SU-DHL-6 (cell line): ENCODE measurements at regions not wholly inside any gene's neighbourhood (a gene's known extent, or its start where the extent isn't known, plus 50 kb on each side); places are given as distances from the start of the nearest gene placed in this dataset.

Experiments
- H2AFZ ChIP-seq: fragments of 200-600 bp; sonication (generic); 2 replicates; pipeline ENCODE4 v1.6.1; 2014; ENCODE audit warnings: low read depth, mild to moderate bottlenecking, moderate library complexity, mixed read lengths, antibody characterized with exemption, low read length; ENCODE audit not compliant: severe bottlenecking
- H3F3A ChIP-seq: fragments of 200-600 bp; shearing (Covaris generic); 2 replicates; pipeline ENCODE4 v1.6.0; 2016; ENCODE audit warnings: antibody characterized with exemption, mild to moderate bottlenecking; ENCODE audit not compliant: insufficient read depth
- H3K27ac ChIP-seq: fragments of 200-600 bp; sonication (generic); 2 replicates; pipeline ENCODE4 v1.5.1; 2016; ENCODE audit warnings: low read depth, mild to moderate bottlenecking, low read length, moderate library complexity, mixed read lengths
- H3K27me3 ChIP-seq: fragments of 200-600 bp; sonication (generic), shearing (Covaris generic); 2 replicates; pipeline ENCODE4 v1.6.0; 2014; ENCODE audit warnings: mild to moderate bottlenecking, low read length
- H3K36me3 ChIP-seq: fragments of 200-600 bp; sonication (generic); 2 replicates; pipeline ENCODE4 v1.6.1; 2014; ENCODE audit warnings: mild to moderate bottlenecking, low read length, mixed read lengths
- H3K4me2 ChIP-seq: fragments of 300-600, 200-600 bp; shearing (Covaris generic), sonication (generic); 2 replicates; pipeline ENCODE4 v1.6.0; 2014; ENCODE audit warnings: low read length, low read depth, mild to moderate bottlenecking; ENCODE audit not compliant: poor library complexity, severe bottlenecking
- H3K4me3 ChIP-seq: fragments of 200-600 bp; sonication (generic); 2 replicates; pipeline ENCODE4 v1.5.1; 2014; ENCODE audit warnings: antibody characterized with exemption, low read length, mild to moderate bottlenecking, mixed read lengths; ENCODE audit not compliant: insufficient read depth, poor library complexity, severe bottlenecking
- H3K79me2 ChIP-seq: fragments of 200-600 bp; sonication (generic); 2 replicates; pipeline ENCODE4 v1.6.1; 2014; ENCODE audit warnings: mild to moderate bottlenecking, low read length, moderate library complexity; ENCODE audit not compliant: insufficient read depth
- H3K9ac ChIP-seq: fragments of 200-600 bp; sonication (generic); 2 replicates; pipeline ENCODE4 v1.7.0; 2014; ENCODE audit warnings: mild to moderate bottlenecking, low read length
- H3K9me2 ChIP-seq: fragments of 200-600 bp; sonication (generic); replicated peaks from 2 replicates; pipeline ENCODE4 v1.6.1; 2014; ENCODE audit warnings: low read length; ENCODE audit not compliant: insufficient read depth
- H3K9me3 ChIP-seq: fragments of 200-600 bp; sonication (generic); 2 replicates; pipeline ENCODE4 v1.6.1; 2014; ENCODE audit warnings: low read length, mixed read lengths; ENCODE audit not compliant: insufficient read depth
- H4K20me1 ChIP-seq: fragments of 200-600 bp; sonication (generic); 2 replicates; pipeline ENCODE4 v1.6.1; 2014; ENCODE audit warnings: low read depth, mild to moderate bottlenecking, antibody characterized with exemption, low read length, moderate library complexity, mixed read lengths
- CTCF ChIP-seq: fragments of 200-600 bp; sonication (generic); IDR thresholded peaks from one replicate; pipeline ENCODE4 v1.5.1; 2017; ENCODE audit warnings: antibody characterized with exemption, mild to moderate bottlenecking, low read length, moderate library complexity; ENCODE audit not compliant: insufficient read depth, poor library complexity, severe bottlenecking
- EZH2phosphoT487 ChIP-seq: fragments of 200-600 bp; sonication (generic), shearing (Covaris generic); conservative IDR thresholded peaks from 2 replicates; pipeline ENCODE4 v1.6.1; 2018; ENCODE audit warnings: mild to moderate bottlenecking, antibody characterized with exemption, low read length, moderate library complexity, mixed read lengths

- H3K36me3 ChIP-seq: no peaks in the 10 kb centered on the region
- no peaks in the 10 kb centered on the region for H3F3A ChIP-seq
- TF ChIP-seq EZH2phosphoT487 (no peak), CTCF (no peak)
Measured at GRCh38 chr13:31433746-31434145, 234.0 kb downstream of the B3GLCT start.

GRCh38 chr13:31434613-31435012 is 234.8 kb downstream of the B3GLCT start:
- Histone ChIP-seq H3K4me3 (no peak overlapping the region), H3F3A (no peaks in the 10 kb centered on the region), H4K20me1 (no peaks in the 10 kb centered on the region), H3K4me2 (no peak overlapping the region), H3K36me3 (no peaks in the 10 kb centered on the region), H3K27me3 (0 out of 2 replicates have a peak, but pooled peaks cover 3% of the 10 kb centered on the region), H3K9me3 (no peaks in the 10 kb centered on the region), H2AFZ (no peak overlapping the region), H3K27ac (no peak overlapping the region), H3K79me2 (no peaks in the 10 kb centered on the region), H3K9ac (no peak overlapping the region), H3K9me2 (no peaks in the 10 kb centered on the region)
- TF ChIP-seq EZH2phosphoT487: no peak
- TF ChIP-seq CTCF: no peak

More at GRCh38 chr13:31433746-31434145, 234.0 kb downstream of the B3GLCT start:
- 0 out of 2 replicates have a peak, but pooled peaks cover 3% of the 10 kb centered on the region for H3K27me3 ChIP-seq
- H3K9me2 ChIP-seq: no peaks in the 10 kb centered on the region
- H2AFZ ChIP-seq: no peak overlapping the region
- no peaks in the 10 kb centered on the region for H3K79me2 ChIP-seq
- no peaks in the 10 kb centered on the region for H3K9me3 ChIP-seq
- H3K9ac ChIP-seq: no peak overlapping the region
- H4K20me1 ChIP-seq: no peaks in the 10 kb centered on the region
- no peak overlapping the region for H3K4me2 ChIP-seq
- H3K27ac ChIP-seq: no peak overlapping the region
- no peak overlapping the region for H3K4me3 ChIP-seq

- no peak overlapping the region for H3K9ac ChIP-seq
- no peaks in the 10 kb centered on the region for H4K20me1 ChIP-seq
- no peak overlapping the region for H3K27ac ChIP-seq
- TF ChIP-seq CTCF (no peak), EZH2phosphoT487 (no peak)
- no peaks in the 10 kb centered on the region for H3K79me2 ChIP-seq
- no peak overlapping the region for H2AFZ ChIP-seq
- H3K27me3 ChIP-seq: 0 out of 2 replicates have a peak, but pooled peaks cover 3% of the 10 kb centered on the region
- H3K9me3 ChIP-seq: no peaks in the 10 kb centered on the region
- no peaks in the 10 kb centered on the region for H3F3A ChIP-seq
- H3K4me2 ChIP-seq: no peak overlapping the region
- no peaks in the 10 kb centered on the region for H3K36me3 ChIP-seq
- no peaks in the 10 kb centered on the region for H3K9me2 ChIP-seq
- H3K4me3 ChIP-seq: no peak overlapping the region
Measured at GRCh38 chr13:31435536-31435935, 235.8 kb downstream of the B3GLCT start.
